MG63 (cell line): ENCODE measurements at regions not wholly inside any gene's neighbourhood (a gene's known extent, or its start where the extent isn't known, plus 50 kb on each side); places are given as distances from the start of the nearest gene placed in this dataset.

Experiments used
- DNase-seq: peaks from one replicate; pipeline ENCODE4 v3.0.0-alpha.2; 2020
- H3K27me3 ChIP-seq: fragments of 250-450 bp; sonication (Bioruptor Pico); 2 replicates; pipeline ENCODE4 v1.5.1; 2020; ENCODE audit warnings: mild to moderate bottlenecking, moderate library complexity
- H3K36me3 ChIP-seq: fragments of 250-450 bp; sonication (Bioruptor Pico); 2 replicates; pipeline ENCODE4 v1.5.1; 2020; ENCODE audit warnings: mild to moderate bottlenecking, moderate library complexity
- H3K4me3 ChIP-seq: fragments of 250-450 bp; sonication (Bioruptor Pico); 2 replicates; pipeline ENCODE4 v1.5.1; 2020; ENCODE audit warnings: mild to moderate bottlenecking, moderate library complexity
- H3K9me3 ChIP-seq: fragments of 250-450 bp; sonication (Bioruptor Pico); 2 replicates; pipeline ENCODE4 v1.5.1; 2020; ENCODE audit warnings: mild to moderate bottlenecking, moderate library complexity

- no peaks in the 10 kb centered on the region for H3K36me3 ChIP-seq
- no peaks in the 10 kb centered on the region for H3K27me3 ChIP-seq
- H3K4me3 ChIP-seq = no peak overlapping the region
- DNase-seq = no peak
- no peaks in the 10 kb centered on the region for H3K9me3 ChIP-seq
Observed at GRCh38 chr6:120873125-120873865, 461.0 kb downstream of the TBC1D32 start.

- Histone ChIP-seq H3K27me3 (no peaks in the 10 kb centered on the region), H3K36me3 (no peaks in the 10 kb centered on the region)
- DNase-seq = no peak
Observed at GRCh38 chr6:120872262-120872578, 462.1 kb downstream of the TBC1D32 start.

DNA sequence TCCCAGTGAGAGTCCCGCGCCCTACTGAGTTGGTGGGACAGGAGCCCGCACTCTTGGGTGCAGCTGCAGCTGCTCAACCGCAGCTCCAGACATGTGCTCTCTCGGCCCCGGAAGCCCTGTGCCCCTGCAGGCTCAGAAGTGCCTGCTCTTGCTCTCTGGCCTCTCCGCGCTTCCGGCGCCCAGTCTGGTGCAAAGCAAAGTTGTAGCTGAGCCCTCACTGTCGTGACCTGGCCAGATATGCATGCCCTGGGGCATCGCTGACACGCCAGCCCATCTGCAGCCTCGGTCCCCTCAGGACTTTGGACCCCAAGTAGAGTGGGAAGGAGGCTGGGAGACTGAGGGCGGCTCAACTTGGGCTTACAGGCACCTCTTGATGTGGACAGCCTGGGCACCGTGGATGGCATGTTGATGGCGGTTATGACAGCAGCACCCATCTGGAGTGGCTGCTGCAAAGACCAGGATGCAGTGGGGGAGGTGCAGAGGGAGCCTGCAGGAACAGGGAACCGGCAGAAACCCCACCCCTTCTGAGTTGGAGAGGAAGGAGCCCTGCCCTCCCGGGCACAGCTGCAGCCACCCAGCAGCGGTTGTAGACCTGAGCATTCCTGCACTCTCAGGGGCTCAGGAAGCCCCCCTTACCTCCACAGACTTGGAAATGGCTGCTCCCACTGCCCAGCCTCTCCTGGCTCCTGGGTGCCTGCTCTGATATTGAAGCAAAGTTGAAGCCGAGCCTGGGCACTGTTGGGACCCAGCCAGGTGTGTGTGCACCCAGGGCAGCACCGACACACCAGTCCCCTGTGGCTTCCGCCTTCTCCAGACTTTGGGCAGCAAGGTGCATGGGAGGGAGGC lies 462.6 kb downstream of the TBC1D32 start:
- Histone ChIP-seq H3K4me3 (no peak overlapping the region), H3K9me3 (no peaks in the 10 kb centered on the region), H3K36me3 (no peaks in the 10 kb centered on the region), H3K27me3 (no peaks in the 10 kb centered on the region)
- no peak for DNase-seq

More at GRCh38 chr6:120872262-120872578, 462.1 kb downstream of the TBC1D32 start:
- Histone ChIP-seq H3K9me3 (no peaks in the 10 kb centered on the region), H3K4me3 (no peak overlapping the region)

DNA sequence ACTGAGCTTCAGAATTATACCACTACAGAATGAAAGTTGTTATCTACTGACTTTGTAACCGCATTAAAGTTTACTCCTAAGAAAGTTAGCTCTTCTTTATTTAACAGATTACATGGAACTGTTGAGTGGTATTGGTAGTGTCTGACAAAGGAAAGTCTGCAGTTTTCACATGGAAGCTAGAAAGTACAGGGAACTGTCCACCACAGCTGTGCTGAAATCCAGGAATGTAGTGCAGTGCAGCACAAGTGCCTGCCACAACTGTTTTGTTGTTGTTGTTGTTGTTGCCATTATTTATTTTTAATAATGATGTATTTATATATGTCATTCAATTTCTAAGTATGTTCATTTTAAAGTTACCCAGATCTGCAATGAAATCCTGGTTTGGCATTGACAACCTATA lies 464.9 kb downstream of the TBC1D32 start:
- H3K9me3 ChIP-seq = no peaks in the 10 kb centered on the region
- H3K36me3 ChIP-seq = no peaks in the 10 kb centered on the region
- DNase-seq = no peak
- H3K4me3 ChIP-seq = no peak overlapping the region
- no peaks in the 10 kb centered on the region for H3K27me3 ChIP-seq

GRCh38 chr6:120857422-120857821 lies 476.9 kb downstream of the TBC1D32 start:
- H3K27me3 ChIP-seq = no peaks in the 10 kb centered on the region
- no peaks in the 10 kb centered on the region for H3K9me3 ChIP-seq
- H3K36me3 ChIP-seq = no peaks in the 10 kb centered on the region
- no peak for DNase-seq
- no peak overlapping the region for H3K4me3 ChIP-seq

DNA sequence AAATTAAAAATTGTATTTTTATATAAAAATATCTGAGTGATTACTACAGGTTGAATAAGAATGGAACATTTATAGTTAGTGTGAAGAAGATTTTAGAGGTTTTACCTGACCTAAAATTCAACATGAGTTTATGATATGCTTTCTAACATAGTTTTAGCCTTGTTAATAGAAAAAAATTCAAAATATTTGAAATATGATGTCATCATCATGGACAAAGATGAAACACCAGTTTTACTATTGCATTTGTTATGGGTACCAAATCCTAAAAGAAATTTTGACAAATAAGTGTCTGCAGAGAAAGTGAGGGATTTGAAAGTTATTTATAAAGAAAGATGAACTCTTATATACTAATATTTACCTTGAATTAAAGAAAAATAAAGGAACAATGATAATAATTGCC lies 479.7 kb downstream of the TBC1D32 start:
- no peaks in the 10 kb centered on the region for H3K9me3 ChIP-seq
- no peaks in the 10 kb centered on the region for H3K27me3 ChIP-seq
- no peak overlapping the region for H3K4me3 ChIP-seq
- no peak for DNase-seq
- no peaks in the 10 kb centered on the region for H3K36me3 ChIP-seq

DNA sequence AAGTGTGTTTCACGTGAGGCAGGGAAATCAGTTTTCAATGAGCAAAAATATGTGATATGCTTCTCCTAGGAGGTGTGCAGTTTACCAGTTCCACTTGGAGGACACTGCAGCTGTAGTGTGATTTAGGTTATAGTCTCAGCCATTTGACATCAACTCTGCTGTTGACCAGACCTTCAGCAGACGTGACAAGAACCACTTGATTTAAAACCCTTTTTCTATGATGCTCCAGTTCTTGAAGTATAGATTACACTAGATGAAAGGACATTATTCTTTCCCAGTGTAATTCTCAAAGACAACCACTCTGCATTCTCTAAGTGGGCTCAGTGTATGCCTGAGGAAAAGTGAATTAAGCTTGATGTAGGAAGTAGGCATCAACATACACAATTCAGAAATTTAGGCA lies 480.8 kb downstream of the TBC1D32 start:
- DNase-seq = no peak
- no peaks in the 10 kb centered on the region for H3K9me3 ChIP-seq
- no peaks in the 10 kb centered on the region for H3K27me3 ChIP-seq
- no peaks in the 10 kb centered on the region for H3K36me3 ChIP-seq
- no peak overlapping the region for H3K4me3 ChIP-seq

DNA sequence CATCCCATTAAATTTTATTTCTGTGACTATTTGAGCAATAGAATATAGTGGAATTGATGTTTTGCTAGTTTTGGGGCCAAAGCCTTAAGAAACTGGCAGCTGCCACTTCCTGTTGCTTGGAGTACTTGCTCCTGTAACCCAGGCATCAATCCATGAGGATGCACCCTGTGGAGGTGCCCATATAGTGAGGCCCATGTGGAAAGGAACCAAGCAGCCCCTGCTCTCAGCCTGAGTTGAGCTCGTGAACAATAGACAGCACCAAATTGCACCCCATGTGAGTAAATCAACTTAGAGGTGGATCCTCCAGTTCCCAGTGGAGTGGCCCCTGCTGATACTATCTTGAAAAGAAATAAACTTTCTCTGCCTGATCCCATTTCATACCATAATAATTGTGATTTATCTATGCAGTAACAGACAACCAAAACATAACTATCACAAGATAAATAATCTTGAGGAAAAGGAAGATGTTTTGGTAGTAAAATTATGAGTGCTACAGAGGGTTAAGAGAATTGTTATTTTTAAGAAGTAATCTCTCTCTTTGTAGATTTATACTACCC lies 481.9 kb downstream of the TBC1D32 start:
- no peaks in the 10 kb centered on the region for H3K27me3 ChIP-seq
- DNase-seq = no peak
- no peak overlapping the region for H3K4me3 ChIP-seq
- H3K9me3 ChIP-seq = no peaks in the 10 kb centered on the region
- H3K36me3 ChIP-seq = no peaks in the 10 kb centered on the region

DNA sequence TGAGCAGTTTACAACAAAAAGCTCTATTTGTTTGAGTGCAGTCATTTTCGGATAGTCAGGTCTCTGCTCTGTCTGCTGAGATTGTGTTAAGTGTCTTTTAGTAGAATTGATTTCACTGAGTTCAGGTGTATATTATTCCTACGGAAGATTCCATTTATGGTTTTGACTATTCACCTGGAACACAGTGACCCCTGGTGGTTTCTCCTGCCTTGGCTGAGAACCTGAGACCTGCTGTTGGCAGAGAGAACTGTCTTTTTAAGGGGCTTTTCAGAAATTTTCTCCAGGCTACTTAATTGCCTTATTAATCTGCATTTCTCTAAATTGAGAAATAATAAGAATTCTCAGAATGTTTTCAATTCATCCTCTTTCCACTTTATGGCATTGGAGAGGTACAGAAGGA lies 508.0 kb downstream of the TBC1D32 start:
- Histone ChIP-seq H3K27me3 (no peaks in the 10 kb centered on the region), H3K9me3 (no peaks in the 10 kb centered on the region), H3K4me3 (no peak overlapping the region), H3K36me3 (no peaks in the 10 kb centered on the region)
- DNase-seq = no peak

GRCh38 chr6:120816794-120817193 lies 517.5 kb downstream of the TBC1D32 start:
- Histone ChIP-seq H3K4me3 (no peak overlapping the region), H3K27me3 (no peaks in the 10 kb centered on the region)
- DNase-seq = no peak

GRCh38 chr6:120805276-120805675 lies 529.0 kb downstream of the TBC1D32 start:
- H3K9me3 ChIP-seq = no peaks in the 10 kb centered on the region

More at GRCh38 chr6:120816794-120817193, 517.5 kb downstream of the TBC1D32 start:
- Histone ChIP-seq H3K36me3 (no peaks in the 10 kb centered on the region), H3K9me3 (no peaks in the 10 kb centered on the region)

GRCh38 chr6:120804612-120805011 lies 529.7 kb downstream of the TBC1D32 start:
- no peaks in the 10 kb centered on the region; the same call in 1 of the 2 replicates for H3K27me3 ChIP-seq
- H3K4me3 ChIP-seq = no peak overlapping the region
- no peaks in the 10 kb centered on the region for H3K9me3 ChIP-seq
- no peak for DNase-seq
- no peaks in the 10 kb centered on the region for H3K36me3 ChIP-seq

More at GRCh38 chr6:120805276-120805675, 529.0 kb downstream of the TBC1D32 start:
- no peak overlapping the region for H3K4me3 ChIP-seq
- DNase-seq = no peak
- no peaks in the 10 kb centered on the region for H3K36me3 ChIP-seq
- H3K27me3 ChIP-seq = no peaks in the 10 kb centered on the region; the same call in 1 of the 2 replicates

DNA sequence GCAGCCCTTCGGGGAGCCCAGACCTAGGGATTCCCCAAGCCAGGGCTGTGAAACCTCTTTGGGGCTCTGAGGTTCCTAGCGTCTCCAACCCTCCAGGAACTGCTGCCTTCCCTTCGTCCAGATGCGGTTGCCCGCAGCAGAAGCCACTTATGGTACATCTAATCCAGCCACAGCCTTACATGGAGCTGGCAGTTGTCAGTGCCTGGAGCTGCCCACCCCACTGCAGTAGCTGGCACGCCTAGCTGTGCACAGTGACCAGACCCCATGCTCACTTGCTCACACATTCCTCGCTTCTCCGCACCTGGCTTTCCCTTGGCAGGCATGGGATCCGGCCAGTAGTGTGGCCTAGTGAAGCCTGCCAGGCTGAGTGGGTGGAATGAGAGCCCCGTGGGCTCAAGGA lies 547.6 kb downstream of the TBC1D32 start:
- Histone ChIP-seq H3K9me3 (no peaks in the 10 kb centered on the region), H3K4me3 (no peak overlapping the region), H3K27me3 (no peaks in the 10 kb centered on the region), H3K36me3 (no peaks in the 10 kb centered on the region)
- no peak for DNase-seq

GRCh38 chr6:120786256-120786655 lies 548.0 kb downstream of the TBC1D32 start:
- Histone ChIP-seq H3K9me3 (no peaks in the 10 kb centered on the region), H3K27me3 (no peaks in the 10 kb centered on the region), H3K36me3 (no peaks in the 10 kb centered on the region), H3K4me3 (no peak overlapping the region)
- no peak for DNase-seq

GRCh38 chr6:120785459-120786086 lies 548.7 kb downstream of the TBC1D32 start:
- Histone ChIP-seq H3K27me3 (no peaks in the 10 kb centered on the region), H3K36me3 (no peaks in the 10 kb centered on the region), H3K4me3 (no peak overlapping the region), H3K9me3 (no peaks in the 10 kb centered on the region)
- no peak for DNase-seq

DNA sequence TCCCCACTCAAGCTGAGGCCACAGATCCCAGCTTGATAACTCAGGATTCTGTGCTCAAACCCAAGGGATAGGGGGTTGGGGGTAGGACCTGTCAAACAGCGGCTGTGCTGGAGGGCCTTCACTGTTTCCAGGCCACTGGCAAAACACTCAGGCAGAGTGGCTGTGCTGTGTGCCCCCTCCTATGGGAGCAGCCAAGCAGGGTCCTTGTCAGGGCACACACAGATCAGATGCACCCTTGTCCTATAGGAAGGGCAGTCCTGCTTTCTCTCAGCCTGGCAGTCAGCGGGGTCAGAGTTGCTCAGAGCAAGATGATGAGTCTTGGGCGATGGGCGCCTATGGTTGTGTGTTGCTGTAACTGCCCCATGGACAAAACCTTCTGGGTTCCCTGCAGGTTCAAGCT lies 554.8 kb downstream of the TBC1D32 start:
- no peak for DNase-seq
- no peaks in the 10 kb centered on the region for H3K36me3 ChIP-seq
- no peaks in the 10 kb centered on the region for H3K9me3 ChIP-seq
- H3K27me3 ChIP-seq = no peaks in the 10 kb centered on the region
- H3K4me3 ChIP-seq = no peak overlapping the region

- no peaks in the 10 kb centered on the region for H3K9me3 ChIP-seq
- no peak overlapping the region for H3K4me3 ChIP-seq
- no peak for DNase-seq
- no peaks in the 10 kb centered on the region for H3K36me3 ChIP-seq
- no peaks in the 10 kb centered on the region for H3K27me3 ChIP-seq
Observed at GRCh38 chr6:120775698-120776097, 558.6 kb downstream of the TBC1D32 start.
